HL-60 (cell line): ENCODE measurements at regions not wholly inside any gene's neighbourhood (a gene's known extent, or its start where the extent isn't known, plus 50 kb on each side); places are given as distances from the start of the nearest gene placed in this dataset.

Experiments
- CTCF ChIP-seq: IDR thresholded peaks from one replicate; pipeline ENCODE4 v1.5.1; 2011; ENCODE audit warnings: low read length, control low read depth, inconsistent platforms; ENCODE audit not compliant: insufficient read depth
- GABPA ChIP-seq: IDR thresholded peaks from 2 replicates; pipeline ENCODE4 v1.6.1; 2012; ENCODE audit warnings: low read depth
- POLR2AphosphoS5 ChIP-seq: IDR thresholded peaks from 2 replicates; pipeline ENCODE4 v1.6.1; 2012; ENCODE audit warnings: low read depth
- REST ChIP-seq: IDR thresholded peaks from 2 replicates; pipeline ENCODE4 v1.6.1; 2012; ENCODE audit warnings: low read depth; ENCODE audit not compliant: insufficient replicate concordance
- SPI1 ChIP-seq: IDR thresholded peaks from 2 replicates; pipeline ENCODE4 v1.6.1; 2012; ENCODE audit warnings: low read depth, mild to moderate bottlenecking, borderline replicate concordance

GRCh38 chr11:103542851-103543250 lies 433.6 kb downstream of the DYNC2H1 start:
- TF ChIP-seq CTCF (no peak), GABPA (no peak), POLR2AphosphoS5 (no peak), REST (no peak), SPI1 (no peak)
